Endothelial cell of umbilical vein (primary cell): ENCODE measurements at regions not wholly inside any gene's neighbourhood (a gene's known extent, or its start where the extent isn't known, plus 50 kb on each side); places are given as distances from the start of the nearest gene placed in this dataset.

Experiments
- BruUV-seq: library from RNA; stranded (reverse); fragments of 400-500 nt; replicated peaks from 2 replicates; lab custom pipeline; 2021; lab: Mats Ljungman, UMichigan
- CTCF ChIA-PET: fragments of 300-600, 350-600 bp; sonication (Branson Sonifier 250); formaldehyde crosslinking; loops from one replicate; lab custom pipeline; 2021; ENCODE audit warnings: antibody characterized with exemption, inconsistent platforms; lab: Charles Lee
- POLR2A ChIA-PET: fragments of 300-600, 350-600 bp; sonication (Branson Sonifier 250); formaldehyde crosslinking; loops from one replicate; lab custom pipeline; 2021; ENCODE audit warnings: antibody characterized with exemption, inconsistent platforms; lab: Charles Lee
- DNase-seq: peaks from one replicate; pipeline ENCODE4 v3.0.0-alpha.2; 2011; ENCODE audit warnings: low read depth, low spot score
- FAIRE-seq: peaks from 2 replicates; lab custom pipeline; 2011; peaks lifted over from hg19 to GRCh38; lab: Jason Lieb, UNC
- H2AFZ ChIP-seq: 2 replicates; pipeline ENCODE4 v1.6.0; 2012; ENCODE audit warnings: low read depth, low read length, control low read depth, inconsistent platforms
- H3K27ac ChIP-seq: 2 replicates; pipeline ENCODE4 v1.5.1; 2011; ENCODE audit warnings: low read depth, mild to moderate bottlenecking, control low read depth, low read length, moderate library complexity; ENCODE audit not compliant: insufficient read depth
- H3K27me3 ChIP-seq, 2 experiments: 2 replicates each; pipeline versions ENCODE4 v1.6.0 to v1.6.1; 2011; ENCODE audit warnings: low read length in 2 of 2, mixed read lengths in 1 of 2; ENCODE audit not compliant: control insufficient read depth in 2 of 2, insufficient read depth in 2 of 2
- H3K36me3 ChIP-seq, 2 experiments: 2 replicates in 1 of 2; 3 replicates in 1 of 2; pipeline ENCODE4 v1.5.1; 2011; ENCODE audit warnings: low read length in 2 of 2, mild to moderate bottlenecking in 1 of 2, moderate library complexity in 1 of 2; ENCODE audit not compliant: control insufficient read depth in 2 of 2, insufficient read depth in 2 of 2; ENCODE audit errors: extremely low read depth in 1 of 2
- H3K4me1 ChIP-seq: 3 replicates; pipeline ENCODE4 v1.5.1; 2011; ENCODE audit warnings: mild to moderate bottlenecking, low read length; ENCODE audit not compliant: control insufficient read depth, insufficient read depth; ENCODE audit errors: extremely low read depth
- H3K4me2 ChIP-seq: 2 replicates; pipeline ENCODE4 v1.6.1; 2011; ENCODE audit warnings: low read length, control low read depth, mixed read lengths; ENCODE audit not compliant: insufficient read depth
- H3K4me3 ChIP-seq, 3 experiments: fragments of 200-600 bp in 1 of 3; sonication (generic), shearing (Covaris generic) in 1 of 3; replicated peaks in 1 of 3; 2 replicates each; pipeline ENCODE4 v1.5.1; 2011 to 2016; ENCODE audit warnings: control low read depth in 3 of 3, low read length in 3 of 3, mild to moderate bottlenecking in 2 of 3, inconsistent platforms in 1 of 3, low read depth in 1 of 3, moderate library complexity in 1 of 3; ENCODE audit not compliant: insufficient read depth in 1 of 3
- H3K79me2 ChIP-seq: 2 replicates; pipeline ENCODE4 v1.6.0; 2012; ENCODE audit warnings: low read length, inconsistent platforms; ENCODE audit not compliant: control insufficient read depth, insufficient read depth
- H3K9ac ChIP-seq: replicated peaks from 2 replicates; pipeline ENCODE3; 2011; ENCODE audit warnings: low read length, control low read depth; ENCODE audit not compliant: insufficient read depth; ENCODE audit errors: extremely low read depth
- H3K9me1 ChIP-seq: replicated peaks from 3 replicates; pipeline ENCODE4 v1.6.0; 2011; ENCODE audit warnings: mild to moderate bottlenecking, low read length; ENCODE audit not compliant: control insufficient read depth, insufficient read depth; ENCODE audit errors: extremely low read depth
- H3K9me3 ChIP-seq: replicated peaks from 2 replicates; pipeline ENCODE4 v1.5.1; 2012; ENCODE audit warnings: low read length, inconsistent platforms; ENCODE audit not compliant: control insufficient read depth, insufficient read depth
- H4K20me1 ChIP-seq: replicated peaks from 2 replicates; pipeline ENCODE3; 2011; ENCODE audit warnings: mild to moderate bottlenecking, low read length; ENCODE audit not compliant: control insufficient read depth, insufficient read depth; ENCODE audit errors: extremely low read depth
- CTCF ChIP-seq, 2 donors: IDR thresholded peaks; 1 replicate in 1 of 2; 2 replicates in 1 of 2; pipeline ENCODE4 v1.5.1; 2011; ENCODE audit warnings: low read length in 2 of 2, mild to moderate bottlenecking in 2 of 2, moderate library complexity in 2 of 2, control low read depth in 1 of 2, inconsistent platforms in 1 of 2, low read depth in 1 of 2; ENCODE audit not compliant: insufficient read depth in 1 of 2; ENCODE audit errors: extremely low read depth in 1 of 2
- EZH2 ChIP-seq: IDR thresholded peaks from 2 replicates; pipeline ENCODE4 v1.6.1; 2012; ENCODE audit warnings: borderline replicate concordance, low read depth, mild to moderate bottlenecking, moderate library complexity, low read length, inconsistent platforms; ENCODE audit not compliant: severe bottlenecking
- FOS ChIP-seq: IDR thresholded peaks from 2 replicates; pipeline ENCODE4 v1.6.1; 2011; ENCODE audit warnings: mild to moderate bottlenecking, low read length, moderate library complexity, borderline replicate concordance; ENCODE audit not compliant: insufficient read depth
- GATA2 ChIP-seq: IDR thresholded peaks from 2 replicates; pipeline ENCODE4 v1.7.0; 2011; ENCODE audit warnings: low read depth, mild to moderate bottlenecking, moderate library complexity, mixed read lengths, low read length; ENCODE audit not compliant: insufficient read length, insufficient read depth
- JUN ChIP-seq: IDR thresholded peaks from 2 replicates; pipeline ENCODE4 v1.6.1; 2011; ENCODE audit warnings: borderline replicate concordance, low read depth; ENCODE audit not compliant: insufficient read length, insufficient read depth
- MYC ChIP-seq: IDR thresholded peaks from one replicate; pipeline ENCODE4 v1.6.1; 2011; ENCODE audit warnings: mild to moderate bottlenecking, low read depth, low read length
- POLR2A ChIP-seq: IDR thresholded peaks from 2 replicates; pipeline ENCODE4 v1.6.1; 2012; ENCODE audit warnings: low read depth, mild to moderate bottlenecking, control low read depth, low read length
- POLR2AphosphoS5 ChIP-seq: IDR thresholded peaks from 2 replicates; pipeline ENCODE4 v1.6.1; 2012; ENCODE audit warnings: low read depth, mild to moderate bottlenecking, control low read depth, low read length, moderate library complexity; ENCODE audit not compliant: insufficient read depth
- dilution Hi-C: fragments of 300-500 bp; cut with MboI; formaldehyde crosslinking; loops from one replicate; pipeline ENCODE4 v1.15.0; 2019; ENCODE audit warnings: low sequenced_read_pairs; ENCODE audit not compliant: extremely low pct_ligation_motif_present
- intact Hi-C: fragments of 100-400 bp; cut with micrococcal nuclease; formaldehyde crosslinking; loops from one replicate; pipeline ENCODE4 v1.10.0; 2022
- TF ChIP-seq, protein P1 (sequence below): IDR thresholded peaks from 2 replicates; pipeline ENCODE4 v1.6.1; 2011; ENCODE audit not compliant: insufficient read depth, insufficient read length

GRCh38 chr5:51465165-51465564 is 81.9 kb downstream of the ISL1 start:
- no peak overlapping the region for H2AFZ ChIP-seq
- no peaks in the 10 kb centered on the region for H3K27me3 ChIP-seq
- CTCF ChIA-PET = no interaction called here
- BruUV-seq = no TSS peak
- H3K4me3 ChIP-seq = no peak overlapping the region
- POLR2A ChIA-PET = no interaction called here
- no peaks in the 10 kb centered on the region for H3K9me1 ChIP-seq
- no peaks in the 10 kb centered on the region for H3K4me1 ChIP-seq
- no peaks in the 10 kb centered on the region for H3K79me2 ChIP-seq
- H3K9me3 ChIP-seq = no peaks in the 10 kb centered on the region
- intact Hi-C loops (no loop called here), dilution Hi-C loops (no loop called here)
- no peak for TF ChIP-seq POLR2AphosphoS5
- no peak for TF ChIP-seq MYC
- no peak for TF ChIP-seq EZH2
- TF ChIP-seq JUN = no peak
- TF ChIP-seq POLR2A = no peak
- TF ChIP-seq FOS = no peak
- no peak for TF ChIP-seq GATA2
- TF ChIP-seq CTCF (IDR thresholded peaks at IDR 0.05; ENCODE audit: extremely low read depth in 1 of 2, insufficient read depth in 1 of 2, low read depth in 1 of 2, low read length in 2 of 2) = no peak
- TF ChIP-seq, protein P1, sequence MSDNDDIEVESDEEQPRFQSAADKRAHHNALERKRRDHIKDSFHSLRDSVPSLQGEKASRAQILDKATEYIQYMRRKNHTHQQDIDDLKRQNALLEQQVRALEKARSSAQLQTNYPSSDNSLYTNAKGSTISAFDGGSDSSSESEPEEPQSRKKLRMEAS = no peak
- no peak overlapping the region for H3K27ac ChIP-seq
- H4K20me1 ChIP-seq = no peaks in the 10 kb centered on the region
- H3K9ac ChIP-seq = no peak overlapping the region
- no peak for FAIRE-seq
- no peak overlapping the region for H3K4me2 ChIP-seq
- no peaks in the 10 kb centered on the region for H3K36me3 ChIP-seq
- no peak for DNase-seq
